CD14-positive monocyte (primary cell): ENCODE measurements at regions not wholly inside any gene's neighbourhood (a gene's known extent, or its start where the extent isn't known, plus 50 kb on each side); places are given as distances from the start of the nearest gene placed in this dataset.

Experiments
- DNase-seq, 3 donors: peaks; one replicate each; pipeline ENCODE4 v3.0.0-alpha.2; 2011 to 2022
- H2AFZ ChIP-seq: 2 replicates; pipeline ENCODE4 v1.6.0; 2012; ENCODE audit warnings: mild to moderate bottlenecking, low read depth, low read length, inconsistent platforms; ENCODE audit not compliant: insufficient read depth, poor library complexity, severe bottlenecking
- H3K27ac ChIP-seq, 2 donors: 1 replicate in 1 of 2; 2 replicates in 1 of 2; pipeline ENCODE4 v1.5.1; 2012 to 2013; ENCODE audit warnings: low read length in 2 of 2, control low read depth in 1 of 2, inconsistent platforms in 1 of 2, low read depth in 1 of 2, mild to moderate bottlenecking in 1 of 2
- H3K27me3 ChIP-seq, 2 donors: one replicate each; pipeline versions ENCODE4 v1.6.0 to v1.6.1; 2011 to 2013; ENCODE audit warnings: low read length in 2 of 2; ENCODE audit not compliant: control insufficient read depth in 2 of 2, insufficient read depth in 2 of 2
- H3K36me3 ChIP-seq, 2 donors: replicated peaks in 1 of 2; 1 replicate in 1 of 2; 2 replicates in 1 of 2; pipeline versions ENCODE4 v1.5.1 to v1.6.1; 2012 to 2013; ENCODE audit warnings: low read length in 2 of 2, control low read depth in 1 of 2, inconsistent platforms in 1 of 2, mild to moderate bottlenecking in 1 of 2; ENCODE audit not compliant: insufficient read depth in 2 of 2, control insufficient read depth in 1 of 2
- H3K4me1 ChIP-seq, 2 donors: 1 replicate in 1 of 2; 2 replicates in 1 of 2; pipeline versions ENCODE4 v1.5.1 to v1.6.1; 2012 to 2013; ENCODE audit warnings: low read length in 2 of 2, control low read depth in 1 of 2, inconsistent platforms in 1 of 2, mild to moderate bottlenecking in 1 of 2, moderate library complexity in 1 of 2; ENCODE audit not compliant: insufficient read depth in 2 of 2, control insufficient read depth in 1 of 2
- H3K4me2 ChIP-seq: replicated peaks from 2 replicates; pipeline ENCODE3; 2012; ENCODE audit warnings: low read length, moderate library complexity, mild to moderate bottlenecking; ENCODE audit not compliant: poor library complexity, severe bottlenecking; ENCODE audit errors: extremely low read depth
- H3K4me3 ChIP-seq, 3 experiments: fragments of 200-600 bp in 1 of 3; sonication (generic) in 1 of 3; replicated peaks in 1 of 3; 1 replicate in 2 of 3; 2 replicates in 1 of 3; pipeline ENCODE4 v1.5.1; 2011 to 2013; ENCODE audit warnings: low read length in 3 of 3, mild to moderate bottlenecking in 3 of 3, control low read depth in 2 of 3, low read depth in 2 of 3, inconsistent platforms in 1 of 3, moderate library complexity in 1 of 3
- H3K79me2 ChIP-seq: 2 replicates; pipeline ENCODE4 v1.6.0; 2012; ENCODE audit warnings: mild to moderate bottlenecking, control low read depth, inconsistent platforms, low read length, moderate library complexity; ENCODE audit not compliant: insufficient read depth
- H3K9ac ChIP-seq: 2 replicates; pipeline ENCODE4 v1.6.0; 2017; ENCODE audit warnings: low read length, mild to moderate bottlenecking; ENCODE audit not compliant: insufficient read depth, poor library complexity, severe bottlenecking
- H3K9me3 ChIP-seq, 2 donors: replicated peaks in 1 of 2; 1 replicate in 1 of 2; 2 replicates in 1 of 2; pipeline versions ENCODE4 v1.5.1 to v1.6.1; 2012 to 2013; ENCODE audit warnings: low read length in 2 of 2, control low read depth in 1 of 2; ENCODE audit not compliant: control insufficient read depth in 1 of 2, insufficient read depth in 1 of 2
- H4K20me1 ChIP-seq: 2 replicates; pipeline ENCODE4 v1.6.0; 2012; ENCODE audit warnings: mild to moderate bottlenecking, low read length, control low read depth, moderate library complexity; ENCODE audit not compliant: insufficient read depth
- H3K27ac Mint-ChIP-seq, 7 donors: one replicate each; pipeline ENCODE4 v1.8.0; 2020; ENCODE audit warnings: mild to moderate bottlenecking in 7 of 7, mixed read lengths in 7 of 7, moderate library complexity in 6 of 7, inconsistent platforms in 2 of 7
- H3K27me3 Mint-ChIP-seq, 3 donors: one replicate each; pipeline ENCODE4 v1.8.0; 2021 to 2022; ENCODE audit warnings: low read depth in 3 of 3, mild to moderate bottlenecking in 3 of 3, mixed read lengths in 3 of 3, moderate library complexity in 3 of 3, inconsistent platforms in 1 of 3
- H3K36me3 Mint-ChIP-seq, 2 donors: one replicate each; pipeline ENCODE4 v1.8.0; 2020; ENCODE audit warnings: mixed read lengths in 2 of 2, inconsistent platforms in 1 of 2, mild to moderate bottlenecking in 1 of 2
- H3K4me1 Mint-ChIP-seq: one replicate; pipeline ENCODE4 v1.8.0; 2020; ENCODE audit warnings: mild to moderate bottlenecking, mixed read lengths
- H3K4me3 Mint-ChIP-seq, 2 donors: one replicate each; pipeline ENCODE4 v1.8.0; 2020; ENCODE audit warnings: mild to moderate bottlenecking in 2 of 2, mixed read lengths in 2 of 2, moderate library complexity in 1 of 2
- H3K9me3 Mint-ChIP-seq, 7 donors: one replicate each; pipeline ENCODE4 v1.8.0; 2020 to 2022; ENCODE audit warnings: mixed read lengths in 7 of 7, mild to moderate bottlenecking in 6 of 7, moderate library complexity in 6 of 7, inconsistent platforms in 2 of 7
- WGBS: methylation state at CpG from one replicate; pipeline ENCODE4 v1.1.5; 2013; ENCODE audit warnings: missing lambda C conversion rate; ENCODE audit not compliant: insufficient coverage; 5-methylcytosine and 5-hydroxymethylcytosine counted together
- intact Hi-C, 2 donors: fragments of 100-400 bp; cut with micrococcal nuclease; formaldehyde crosslinking; loops; one replicate each; pipeline versions ENCODE4 v1.15.0 to v1.15.1; 2023
- TF ChIP-seq, protein P1 (sequence below): fragments of 200-600 bp; IDR thresholded peaks from one replicate; pipeline ENCODE4 v1.8.0; 2022; ENCODE audit warnings: antibody characterized with exemption, mild to moderate bottlenecking

DNA sequence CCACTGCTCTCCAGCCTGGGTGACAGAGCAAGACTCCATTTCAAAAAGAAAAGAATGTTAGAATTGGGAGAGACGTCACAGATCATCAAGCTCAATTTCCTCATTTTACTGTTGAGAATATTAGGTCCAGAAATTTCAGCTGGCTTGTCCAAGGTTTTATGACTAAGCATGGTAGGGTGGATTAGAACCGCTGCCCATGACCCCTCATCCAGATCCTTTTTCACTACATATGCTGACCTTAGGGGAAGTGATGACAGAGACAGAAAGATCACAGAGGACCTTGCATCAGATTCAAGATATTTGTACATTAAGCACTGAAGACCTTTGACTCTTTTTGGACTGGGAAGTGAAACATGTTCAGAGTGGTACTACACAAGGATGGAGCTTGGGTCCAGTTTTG lies 134.5 kb downstream of the ADAMTS15 start:
- Mint-ChIP-seq H3K27me3 (peaks cover 0 to 4% (median 4%) of the 10 kb centered on the region in 3 donors), H3K4me1 (no peaks in the 10 kb centered on the region), H3K9me3 (peaks cover 1 to 10% (median 5%) of the 10 kb centered on the region in 7 donors), H3K27ac (no peak overlapping the region), H3K36me3 (no peaks in the 10 kb centered on the region), H3K4me3 (no peak overlapping the region)
- no peaks in the 10 kb centered on the region for H3K27me3 ChIP-seq
- no peaks in the 10 kb centered on the region for H3K36me3 ChIP-seq
- no peak overlapping the region for H3K9ac ChIP-seq
- H3K79me2 ChIP-seq = no peaks in the 10 kb centered on the region
- H3K27ac ChIP-seq = no peak overlapping the region
- intact Hi-C loops = no loop called here
- WGBS = no CpG with 5 or more reads among the region's 2 CpGs
- H2AFZ ChIP-seq = no peak overlapping the region
- peaks cover 0 to 11% of the 10 kb centered on the region in 2 donors for H3K9me3 ChIP-seq
- no peaks in the 10 kb centered on the region for H3K4me1 ChIP-seq
- DNase-seq = no peak
- no peaks in the 10 kb centered on the region for H4K20me1 ChIP-seq
- TF ChIP-seq, protein P1, sequence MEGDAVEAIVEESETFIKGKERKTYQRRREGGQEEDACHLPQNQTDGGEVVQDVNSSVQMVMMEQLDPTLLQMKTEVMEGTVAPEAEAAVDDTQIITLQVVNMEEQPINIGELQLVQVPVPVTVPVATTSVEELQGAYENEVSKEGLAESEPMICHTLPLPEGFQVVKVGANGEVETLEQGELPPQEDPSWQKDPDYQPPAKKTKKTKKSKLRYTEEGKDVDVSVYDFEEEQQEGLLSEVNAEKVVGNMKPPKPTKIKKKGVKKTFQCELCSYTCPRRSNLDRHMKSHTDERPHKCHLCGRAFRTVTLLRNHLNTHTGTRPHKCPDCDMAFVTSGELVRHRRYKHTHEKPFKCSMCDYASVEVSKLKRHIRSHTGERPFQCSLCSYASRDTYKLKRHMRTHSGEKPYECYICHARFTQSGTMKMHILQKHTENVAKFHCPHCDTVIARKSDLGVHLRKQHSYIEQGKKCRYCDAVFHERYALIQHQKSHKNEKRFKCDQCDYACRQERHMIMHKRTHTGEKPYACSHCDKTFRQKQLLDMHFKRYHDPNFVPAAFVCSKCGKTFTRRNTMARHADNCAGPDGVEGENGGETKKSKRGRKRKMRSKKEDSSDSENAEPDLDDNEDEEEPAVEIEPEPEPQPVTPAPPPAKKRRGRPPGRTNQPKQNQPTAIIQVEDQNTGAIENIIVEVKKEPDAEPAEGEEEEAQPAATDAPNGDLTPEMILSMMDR = no peak
- H3K4me2 ChIP-seq = no peak overlapping the region
- H3K4me3 ChIP-seq = no peak overlapping the region

DNA sequence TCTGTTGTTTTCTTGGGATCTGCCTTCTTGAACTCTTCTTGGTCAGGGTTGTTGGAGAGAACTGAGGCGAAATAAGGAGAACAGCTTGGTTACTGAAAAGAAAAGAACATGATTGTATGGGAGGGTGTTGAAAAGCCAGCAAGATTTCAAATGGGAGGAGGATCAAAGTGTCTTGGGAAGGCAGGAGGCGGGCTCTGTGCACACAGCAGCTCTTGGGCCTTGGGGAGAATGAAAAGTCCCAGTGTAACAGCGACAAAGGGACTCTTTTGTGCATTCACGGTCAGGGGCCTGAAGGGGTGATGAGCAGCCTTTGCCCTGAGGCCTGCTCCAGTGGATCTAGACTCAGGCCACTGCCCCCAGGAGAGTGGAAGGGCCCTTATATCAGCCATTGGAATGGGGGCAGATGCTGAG lies 135.4 kb downstream of the ADAMTS15 start:
- Histone ChIP-seq H3K4me2 (no peak overlapping the region), H2AFZ (no peak overlapping the region), H3K4me1 (no peaks in the 10 kb centered on the region), H4K20me1 (no peaks in the 10 kb centered on the region), H3K9me3 (peaks cover 0 to 11% of the 10 kb centered on the region in 2 donors), H3K36me3 (no peaks in the 10 kb centered on the region), H3K9ac (no peak overlapping the region), H3K79me2 (no peaks in the 10 kb centered on the region), H3K27me3 (no peaks in the 10 kb centered on the region), H3K4me3 (no peak overlapping the region), H3K27ac (no peak overlapping the region)
- WGBS = 84% methylated on average over 4 of the region's 4 CpGs
- H3K4me3 Mint-ChIP-seq = no peak overlapping the region
- no peak for DNase-seq
- no peak overlapping the region for H3K27ac Mint-ChIP-seq
- TF ChIP-seq, protein P1 = no peak
- H3K27me3 Mint-ChIP-seq = peaks cover 0 to 4% (median 4%) of the 10 kb centered on the region in 3 donors
- H3K9me3 Mint-ChIP-seq = peaks cover 1 to 10% (median 6%) of the 10 kb centered on the region in 7 donors
- intact Hi-C loops = no loop called here
- no peaks in the 10 kb centered on the region for H3K4me1 Mint-ChIP-seq
- H3K36me3 Mint-ChIP-seq = no peaks in the 10 kb centered on the region
